ENCODE measurements at regions not wholly inside any gene's neighbourhood (a gene's known extent, or its start where the extent isn't known, plus 50 kb on each side); places are given as distances from the start of the nearest gene placed in this dataset.

DNA sequence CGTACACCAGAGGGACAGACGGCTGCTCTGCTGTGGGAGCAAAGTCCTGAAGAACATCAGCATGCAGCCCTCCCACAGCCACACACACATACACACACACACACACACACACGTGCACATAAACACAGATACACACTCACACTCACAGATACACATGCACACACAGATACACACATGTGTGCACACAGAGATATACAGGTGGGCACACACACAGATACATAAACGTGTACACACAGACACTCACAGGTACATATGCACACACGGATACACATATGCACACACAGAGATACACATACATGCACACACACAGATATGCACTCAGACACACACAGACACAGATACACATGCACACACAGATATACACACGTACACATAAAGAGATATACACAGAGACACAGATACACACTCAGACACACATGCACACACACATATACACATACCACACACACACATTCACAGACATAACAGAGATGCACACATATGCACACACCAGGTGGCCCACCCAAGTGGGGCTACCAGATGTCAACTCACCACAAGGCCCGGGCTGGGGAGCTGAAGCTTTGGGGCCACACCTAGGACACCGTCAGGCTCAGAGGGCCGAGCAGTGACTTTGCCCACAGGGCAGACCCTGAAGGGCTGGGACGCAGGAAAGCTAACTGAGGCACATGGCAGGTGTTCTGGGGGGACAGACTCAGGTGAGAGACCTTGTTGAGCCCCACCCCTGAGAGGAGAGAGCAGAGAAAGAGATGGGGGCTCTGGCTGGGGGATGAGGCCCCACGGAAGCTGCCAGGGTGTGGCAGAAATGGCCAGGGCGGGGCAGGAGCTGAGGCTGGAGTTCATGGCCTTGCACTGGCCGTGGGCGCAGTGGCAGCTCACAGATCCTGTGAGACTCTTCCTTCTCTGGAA is 148.6 kb upstream of the PPP1R26 start:
- TF ChIP-seq, protein P1, sequence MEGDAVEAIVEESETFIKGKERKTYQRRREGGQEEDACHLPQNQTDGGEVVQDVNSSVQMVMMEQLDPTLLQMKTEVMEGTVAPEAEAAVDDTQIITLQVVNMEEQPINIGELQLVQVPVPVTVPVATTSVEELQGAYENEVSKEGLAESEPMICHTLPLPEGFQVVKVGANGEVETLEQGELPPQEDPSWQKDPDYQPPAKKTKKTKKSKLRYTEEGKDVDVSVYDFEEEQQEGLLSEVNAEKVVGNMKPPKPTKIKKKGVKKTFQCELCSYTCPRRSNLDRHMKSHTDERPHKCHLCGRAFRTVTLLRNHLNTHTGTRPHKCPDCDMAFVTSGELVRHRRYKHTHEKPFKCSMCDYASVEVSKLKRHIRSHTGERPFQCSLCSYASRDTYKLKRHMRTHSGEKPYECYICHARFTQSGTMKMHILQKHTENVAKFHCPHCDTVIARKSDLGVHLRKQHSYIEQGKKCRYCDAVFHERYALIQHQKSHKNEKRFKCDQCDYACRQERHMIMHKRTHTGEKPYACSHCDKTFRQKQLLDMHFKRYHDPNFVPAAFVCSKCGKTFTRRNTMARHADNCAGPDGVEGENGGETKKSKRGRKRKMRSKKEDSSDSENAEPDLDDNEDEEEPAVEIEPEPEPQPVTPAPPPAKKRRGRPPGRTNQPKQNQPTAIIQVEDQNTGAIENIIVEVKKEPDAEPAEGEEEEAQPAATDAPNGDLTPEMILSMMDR (optimal IDR thresholded peaks at IDR 0.05 in 1 of 3, IDR thresholded peaks at IDR 0.05 in 1 of 3, conservative IDR thresholded peaks at IDR 0.05 in 1 of 3; ENCODE audit: extremely low read depth in 1 of 3, insufficient read depth in 2 of 3, low read length in 3 of 3) = no peak
- TF ChIP-seq EZH2 (IDR thresholded peaks at IDR 0.05; ENCODE audit: low read length) = no peak

All from keratinocyte (primary cell).